Upper lobe of left lung (tissue), 6 donors: ENCODE measurements at regions not wholly inside any gene's neighbourhood (a gene's known extent, or its start where the extent isn't known, plus 50 kb on each side); places are given as distances from the start of the nearest gene placed in this dataset.
A peak's percentile ranks its signal among the peaks of the same experiment; 100 is the strongest.

Experiments used
- ATAC-seq, 2 donors: fragments of 200-7000 bp; cut with Tn5 transposase; one replicate each; pipeline ENCODE4 v1.9.1; 2022; ENCODE audit warnings: mild to moderate bottlenecking in 2 of 2, moderate library complexity in 2 of 2; ENCODE audit not compliant: low FRiP score in 2 of 2
- DNase-seq, 2 donors: peaks; one replicate each; pipeline ENCODE4 v3.0.0-alpha.2; 2019 to 2020
- H3K27ac ChIP-seq, 4 donors: fragments of 200-600 bp; sonication (generic); one replicate each; pipeline ENCODE4 v1.5.1; 2016 to 2019
- H3K27me3 ChIP-seq, 4 donors: fragments of 200-600 bp; sonication (generic); one replicate each; pipeline ENCODE4 v1.5.1; 2017 to 2019
- H3K36me3 ChIP-seq, 4 donors: fragments of 200-600 bp; sonication (generic); one replicate each; pipeline ENCODE4 v1.5.1; 2016 to 2019
- H3K4me1 ChIP-seq, 4 donors: fragments of 200-600 bp; sonication (generic); one replicate each; pipeline ENCODE4 v1.5.1; 2018 to 2019
- H3K4me3 ChIP-seq, 4 donors: fragments of 200-600 bp; sonication (generic); one replicate each; pipeline ENCODE4 v1.5.1; 2017 to 2019; ENCODE audit warnings: mild to moderate bottlenecking in 2 of 4, moderate library complexity in 1 of 4
- H3K9me3 ChIP-seq, 4 donors: fragments of 200-600 bp; sonication (generic); one replicate each; pipeline ENCODE4 v1.5.1; 2018 to 2019
- EP300 ChIP-seq, 4 donors: sonication (generic); formaldehyde crosslinking; IDR thresholded peaks; one replicate each; pipeline ENCODE4 v1.5.1; 2017; ENCODE audit warnings: antibody characterized with exemption in 4 of 4, control low read depth in 2 of 4
- POLR2A ChIP-seq, 4 donors: fragments of 450-650 bp; IDR thresholded peaks; one replicate each; pipeline ENCODE4 v1.5.1; 2016 to 2017; ENCODE audit warnings: antibody characterized with exemption in 4 of 4, mild to moderate bottlenecking in 2 of 4
- POLR2AphosphoS5 ChIP-seq, 2 donors: sonication (generic); formaldehyde crosslinking; IDR thresholded peaks; one replicate each; pipeline ENCODE4 v1.5.1; 2017; ENCODE audit warnings: antibody characterized with exemption in 2 of 2
- WGBS, 2 donors: methylation state at CpG; one replicate each; pipeline ENCODE4 v1.1.5; 2017 to 2018; 5-methylcytosine and 5-hydroxymethylcytosine counted together
- TF ChIP-seq, protein P1 (sequence below), 6 experiments: fragments of 450-650 bp in 4 of 6; fragments of 200-600 bp in 2 of 6; sonication (generic) in 2 of 6; IDR thresholded peaks; one replicate each; pipeline ENCODE4 v1.5.1; 2016 to 2019; ENCODE audit warnings: antibody characterized with exemption in 6 of 6
- donor health status: DM: no; HTN: no; CAD: no; lungs with moderate emphysema.
- donor health status: DM: no; HTN: yes; CAD: no; lungs with severe emphysema.

DNA sequence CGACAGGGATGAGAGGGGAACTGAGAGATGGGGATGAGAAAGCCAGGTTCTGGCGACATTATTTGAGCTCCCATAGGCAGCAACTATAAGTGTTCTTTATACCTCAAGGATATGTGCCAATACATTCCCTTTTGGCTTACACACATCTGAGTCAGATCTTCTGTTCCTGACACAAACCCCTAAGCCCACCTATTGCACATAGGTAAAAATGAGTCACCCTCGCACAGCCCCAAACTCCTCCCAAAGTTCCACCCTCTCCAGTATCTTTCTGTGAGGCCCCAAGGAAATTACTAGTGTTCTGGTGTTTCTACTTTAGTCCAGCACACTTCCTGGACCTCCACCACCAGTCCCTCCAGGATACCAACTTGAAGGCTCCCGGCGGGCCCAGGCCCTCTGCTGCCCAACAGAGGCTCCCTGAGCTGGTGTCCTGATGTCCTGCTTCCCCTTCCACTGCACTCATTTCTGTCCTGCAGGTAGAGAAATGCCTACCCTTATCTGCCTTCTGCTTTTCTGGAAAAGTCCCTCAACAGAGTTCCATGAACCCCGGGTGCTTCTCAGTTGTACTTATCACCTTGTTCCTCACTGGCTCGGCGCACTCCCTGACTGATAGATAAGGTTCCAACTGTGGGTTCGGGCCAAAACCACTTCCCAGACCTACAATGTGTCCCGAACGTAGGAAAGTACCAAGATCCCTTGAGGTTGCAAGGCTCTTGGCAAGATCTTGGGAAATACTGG is 125.5 kb downstream of the EN1 start:
- Histone ChIP-seq H3K27me3 (no peaks in the 10 kb centered on the region), H3K27ac (no peak overlapping the region), H3K4me1 (no peaks in the 10 kb centered on the region), H3K9me3 (no peaks in the 10 kb centered on the region), H3K4me3 (no peak overlapping the region), H3K36me3 (no peaks in the 10 kb centered on the region)
- ATAC-seq: no peak
- no peak for TF ChIP-seq POLR2A (IDR thresholded peaks at IDR 0.05)
- TF ChIP-seq, protein P1, sequence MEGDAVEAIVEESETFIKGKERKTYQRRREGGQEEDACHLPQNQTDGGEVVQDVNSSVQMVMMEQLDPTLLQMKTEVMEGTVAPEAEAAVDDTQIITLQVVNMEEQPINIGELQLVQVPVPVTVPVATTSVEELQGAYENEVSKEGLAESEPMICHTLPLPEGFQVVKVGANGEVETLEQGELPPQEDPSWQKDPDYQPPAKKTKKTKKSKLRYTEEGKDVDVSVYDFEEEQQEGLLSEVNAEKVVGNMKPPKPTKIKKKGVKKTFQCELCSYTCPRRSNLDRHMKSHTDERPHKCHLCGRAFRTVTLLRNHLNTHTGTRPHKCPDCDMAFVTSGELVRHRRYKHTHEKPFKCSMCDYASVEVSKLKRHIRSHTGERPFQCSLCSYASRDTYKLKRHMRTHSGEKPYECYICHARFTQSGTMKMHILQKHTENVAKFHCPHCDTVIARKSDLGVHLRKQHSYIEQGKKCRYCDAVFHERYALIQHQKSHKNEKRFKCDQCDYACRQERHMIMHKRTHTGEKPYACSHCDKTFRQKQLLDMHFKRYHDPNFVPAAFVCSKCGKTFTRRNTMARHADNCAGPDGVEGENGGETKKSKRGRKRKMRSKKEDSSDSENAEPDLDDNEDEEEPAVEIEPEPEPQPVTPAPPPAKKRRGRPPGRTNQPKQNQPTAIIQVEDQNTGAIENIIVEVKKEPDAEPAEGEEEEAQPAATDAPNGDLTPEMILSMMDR (IDR thresholded peaks at IDR 0.05): no peak
- no peak for TF ChIP-seq POLR2AphosphoS5 (IDR thresholded peaks at IDR 0.05)
- no peak for TF ChIP-seq EP300 (IDR thresholded peaks at IDR 0.05)
- peak in 1 of 2 donors; percentile 43 for DNase-seq
- WGBS, 2 donors: 80% methylated on average over 11 of the region's 11 CpGs

GRCh38 chr2:118720866-118721265 is 126.6 kb downstream of the EN1 start:
- 78 to 80% methylated on average over 4 of the region's 4 CpGs for WGBS, 2 donors
- Histone ChIP-seq H3K4me3 (no peak overlapping the region), H3K27me3 (no peaks in the 10 kb centered on the region), H3K4me1 (no peaks in the 10 kb centered on the region), H3K36me3 (no peaks in the 10 kb centered on the region), H3K9me3 (no peaks in the 10 kb centered on the region), H3K27ac (no peak overlapping the region)
- TF ChIP-seq EP300 (IDR thresholded peaks at IDR 0.05) (no peak), POLR2AphosphoS5 (IDR thresholded peaks at IDR 0.05) (no peak), POLR2A (IDR thresholded peaks at IDR 0.05) (no peak)
- TF ChIP-seq, protein P1 (IDR thresholded peaks at IDR 0.05): no peak
- DNase-seq: no peak
- ATAC-seq: no peak

DNA sequence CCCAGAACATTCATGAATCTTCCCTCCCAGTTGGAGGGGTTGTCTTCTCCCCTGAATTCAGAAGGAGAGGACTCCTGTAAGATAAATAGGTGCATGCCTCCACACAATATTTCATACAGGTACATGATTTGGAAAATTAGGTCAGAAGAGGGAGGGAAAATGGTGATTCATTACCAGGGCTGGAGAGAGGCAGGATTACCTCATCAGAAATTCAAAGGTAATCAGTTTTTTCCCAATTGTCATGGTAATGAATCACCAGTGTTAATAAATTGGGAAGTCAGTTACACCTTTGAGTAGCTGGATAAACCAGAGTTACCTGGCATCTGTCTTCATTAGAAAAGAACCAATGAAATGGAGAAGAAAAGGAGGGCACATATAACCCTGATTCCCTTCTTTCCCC is 128.5 kb downstream of the EN1 start:
- Histone ChIP-seq H3K9me3 (no peaks in the 10 kb centered on the region), H3K27ac (no peak overlapping the region), H3K27me3 (no peaks in the 10 kb centered on the region), H3K4me1 (no peaks in the 10 kb centered on the region), H3K4me3 (no peak overlapping the region), H3K36me3 (no peaks in the 10 kb centered on the region)
- TF ChIP-seq, protein P1 (IDR thresholded peaks at IDR 0.05): no peak
- no peak for TF ChIP-seq POLR2AphosphoS5 (IDR thresholded peaks at IDR 0.05)
- TF ChIP-seq EP300 (IDR thresholded peaks at IDR 0.05): no peak
- TF ChIP-seq POLR2A (IDR thresholded peaks at IDR 0.05): no peak
- no peak for ATAC-seq
- no peak for DNase-seq

GRCh38 chr2:118716102-118716501 is 131.3 kb downstream of the EN1 start:
- no peaks in the 10 kb centered on the region for H3K36me3 ChIP-seq
- H3K9me3 ChIP-seq: no peaks in the 10 kb centered on the region
- no peaks in the 10 kb centered on the region for H3K4me1 ChIP-seq
- ATAC-seq (no peak), DNase-seq (no peak)
- WGBS, 2 donors: 88% methylated on average over 6 of the region's 6 CpGs
- H3K27me3 ChIP-seq: no peaks in the 10 kb centered on the region
- H3K4me3 ChIP-seq: no peak overlapping the region
- no peak overlapping the region for H3K27ac ChIP-seq
- no peak for TF ChIP-seq POLR2AphosphoS5 (IDR thresholded peaks at IDR 0.05)
- no peak for TF ChIP-seq EP300 (IDR thresholded peaks at IDR 0.05)
- TF ChIP-seq, protein P1 (IDR thresholded peaks at IDR 0.05): no peak

DNA sequence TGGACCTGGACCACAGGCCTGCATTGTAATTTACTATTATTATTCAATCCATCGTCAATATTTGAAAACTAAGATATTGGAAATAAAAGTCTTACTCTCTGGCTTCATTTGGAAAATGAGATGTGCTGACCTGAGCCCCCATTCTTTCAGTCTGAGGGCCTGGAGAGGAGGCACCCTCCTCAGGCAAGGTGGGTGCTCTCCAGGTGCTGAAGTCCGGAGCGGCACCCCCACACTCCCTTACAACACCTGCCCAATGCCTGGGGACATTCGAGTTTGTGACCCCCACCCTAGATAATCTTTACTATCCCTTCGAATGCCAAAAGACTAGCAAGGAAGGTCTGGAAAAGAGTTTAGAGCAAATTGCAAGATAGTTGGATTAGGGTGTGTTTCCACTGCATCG is 133.3 kb downstream of the EN1 start:
- Histone ChIP-seq H3K27me3 (no peaks in the 10 kb centered on the region), H3K27ac (no peak overlapping the region), H3K4me1 (no peaks in the 10 kb centered on the region), H3K4me3 (no peak overlapping the region), H3K36me3 (no peaks in the 10 kb centered on the region), H3K9me3 (no peaks in the 10 kb centered on the region)
- no peak for DNase-seq
- no peak for ATAC-seq
- TF ChIP-seq EP300 (IDR thresholded peaks at IDR 0.05): no peak
- TF ChIP-seq POLR2A (IDR thresholded peaks at IDR 0.05): no peak
- TF ChIP-seq, protein P1 (IDR thresholded peaks at IDR 0.05): no peak
- no peak for TF ChIP-seq POLR2AphosphoS5 (IDR thresholded peaks at IDR 0.05)
- 83 to 84% methylated on average over 6 of the region's 6 CpGs for WGBS, 2 donors
